HepG2 (cell line): ENCODE measurements at regions not wholly inside any gene's neighbourhood (a gene's known extent, or its start where the extent isn't known, plus 50 kb on each side); places are given as distances from the start of the nearest gene placed in this dataset.

Experiments
- ATAC-seq: fragments of 200-7000 bp; cut with Tn5 transposase; 3 replicates; pipeline ENCODE4 v1.9.1; 2020; ENCODE audit warnings: mild to moderate bottlenecking, moderate library complexity
- BruUV-seq: library from RNA; stranded (reverse); fragments of 400-500 nt; replicated peaks from 2 replicates; lab custom pipeline; 2021; lab: Mats Ljungman, UMichigan
- CTCF ChIA-PET: fragments of 300-600 bp; formaldehyde crosslinking; extraction: SDS; loops from one replicate; lab custom pipeline; 2021; ENCODE audit warnings: low total read pairs, inconsistent platforms, low intra/inter-chr PET ratio; lab: Yijun Ruan, JAX
- POLR2A ChIA-PET: fragments of 350-600 bp; sonication (Branson Sonifier 250); formaldehyde crosslinking; loops from one replicate; lab custom pipeline; 2020; ENCODE audit warnings: antibody characterized with exemption, inconsistent platforms; lab: Yijun Ruan, JAX
- DNase-seq: peaks from one replicate; pipeline ENCODE4 v3.0.0-alpha.2; 2015; ENCODE audit warnings: low spot score
- FAIRE-seq: peaks from 3 replicates; lab custom pipeline; 2011; peaks lifted over from hg19 to GRCh38; lab: Jason Lieb, UNC
- H2AFZ ChIP-seq: one replicate; pipeline ENCODE4 v1.6.1; 2011; ENCODE audit warnings: low read length, inconsistent platforms
- H3K27ac ChIP-seq: fragments of 300-600 bp; 3 replicates; pipeline ENCODE4 v1.8.0; 2011; ENCODE audit warnings: mixed run types, mild to moderate bottlenecking, mixed read lengths, low read length, inconsistent platforms; ENCODE audit not compliant: insufficient read depth; ENCODE audit errors: extremely low read length
- H3K27me3 ChIP-seq, 2 experiments: fragments of 200-600 bp in 1 of 2; 2 replicates in 1 of 2; 3 replicates in 1 of 2; pipeline versions ENCODE4 v1.6.0 to v1.8.0; 2011; ENCODE audit warnings: low read length in 2 of 2, mild to moderate bottlenecking in 2 of 2, moderate library complexity in 2 of 2, inconsistent platforms in 1 of 2; ENCODE audit not compliant: insufficient read depth in 2 of 2, control insufficient read depth in 1 of 2
- H3K36me3 ChIP-seq, 2 experiments: fragments of 200-600 bp in 1 of 2; replicated peaks in 1 of 2; 2 replicates in 1 of 2; 3 replicates in 1 of 2; pipeline versions ENCODE4 v1.5.1 to v1.8.0; 2011; ENCODE audit warnings: low read length in 2 of 2, inconsistent platforms in 1 of 2; ENCODE audit not compliant: insufficient read depth in 2 of 2, control insufficient read depth in 1 of 2
- H3K4me1 ChIP-seq: 2 replicates; pipeline ENCODE4 v1.5.1; 2012; ENCODE audit warnings: low read length, inconsistent platforms; ENCODE audit not compliant: insufficient read depth
- H3K4me2 ChIP-seq: 2 replicates; pipeline ENCODE4 v1.6.0; 2011; ENCODE audit warnings: low read depth, low read length, inconsistent platforms
- H3K4me3 ChIP-seq, 3 experiments: fragments of 200-600 bp in 1 of 3; sonication (generic), shearing (Covaris generic) in 1 of 3; replicated peaks in 1 of 3; 2 replicates each; pipeline ENCODE4 v1.5.1; 2011 to 2016; ENCODE audit warnings: low read length in 3 of 3, inconsistent platforms in 2 of 3, low read depth in 2 of 3, mild to moderate bottlenecking in 2 of 3, control low read depth in 1 of 3, mixed read lengths in 1 of 3; ENCODE audit not compliant: insufficient read depth in 1 of 3
- H3K79me2 ChIP-seq: one replicate; pipeline ENCODE4 v1.6.1; 2011; ENCODE audit warnings: low read length, inconsistent platforms; ENCODE audit not compliant: insufficient read depth
- H3K9ac ChIP-seq: 2 replicates; pipeline ENCODE4 v1.6.0; 2011; ENCODE audit warnings: mild to moderate bottlenecking, low read depth, low read length, inconsistent platforms; ENCODE audit not compliant: insufficient read depth
- H3K9me3 ChIP-seq: 2 replicates; pipeline ENCODE4 v1.5.1; 2012; ENCODE audit warnings: mild to moderate bottlenecking, low read length
- H4K20me1 ChIP-seq: 2 replicates; pipeline ENCODE4 v1.6.0; 2011; ENCODE audit warnings: inconsistent platforms, mild to moderate bottlenecking, low read length, moderate library complexity; ENCODE audit not compliant: insufficient read depth
- ATM ChIP-seq: fragments of 450-650 bp; IDR thresholded peaks from 2 replicates; pipeline ENCODE4 v1.7.1; 2017; ENCODE audit warnings: mild to moderate bottlenecking, borderline replicate concordance
- CENPT ChIP-seq: sonication (generic); formaldehyde crosslinking; IDR thresholded peaks from 2 replicates; pipeline ENCODE4 v1.8.0; 2022; ENCODE audit warnings: low read depth, mild to moderate bottlenecking, moderate library complexity, missing genetic modification reagents
- EEA1 ChIP-seq: sonication (generic); formaldehyde crosslinking; IDR thresholded peaks from 2 replicates; pipeline ENCODE4 v1.5.1; 2020; ENCODE audit warnings: mild to moderate bottlenecking, missing genetic modification reagents, borderline replicate concordance
- HMG20A ChIP-seq: IDR thresholded peaks from 2 replicates; pipeline ENCODE4 v1.6.1; 2016; ENCODE audit warnings: borderline replicate concordance
- MAFF ChIP-seq: IDR thresholded peaks from 2 replicates; pipeline ENCODE4 v1.6.1; 2011; ENCODE audit warnings: low read depth, low read length, improper control_type of control experiment
- TAF15 ChIP-seq: fragments of 200-400 bp; formaldehyde crosslinking; IDR thresholded peaks from one replicate; pipeline ENCODE4 v1.6.1; 2018; ENCODE audit warnings: mild to moderate bottlenecking, low read depth, low read length; ENCODE audit not compliant: poor library complexity, severe bottlenecking
- ZMYM3 ChIP-seq: sonication (generic); formaldehyde crosslinking; IDR thresholded peaks from 2 replicates; pipeline ENCODE4 v1.5.1; 2020; ENCODE audit warnings: mild to moderate bottlenecking, missing genetic modification reagents
- ZNF282 ChIP-seq: fragments of 450-650 bp; IDR thresholded peaks from 2 replicates; pipeline ENCODE4 v1.6.1; 2018; ENCODE audit not compliant: partially characterized antibody
- ZNF543 ChIP-seq: sonication (generic); formaldehyde crosslinking; IDR thresholded peaks from 2 replicates; pipeline ENCODE4 v1.4.0; 2020; ENCODE audit warnings: mild to moderate bottlenecking, missing genetic modification reagents
- ZNF644 ChIP-seq: IDR thresholded peaks from 2 replicates; pipeline ENCODE4 v1.6.1; 2016; ENCODE audit warnings: low read depth
- WGBS: methylation state at CpG from one replicate; pipeline ENCODE4 v1.1.6; 2017; ENCODE audit warnings: low lambda C conversion rate; 5-methylcytosine and 5-hydroxymethylcytosine counted together
- in situ Hi-C: cut with HindIII; loops from 2 replicates; pipeline ENCODE4 v1.10.0; 2017; ENCODE audit warnings: low pct_unique_long_range_greater_than_20kb; ENCODE audit not compliant: extremely low pct_ligation_motif_present
- intact Hi-C: fragments of 100-400 bp; cut with micrococcal nuclease; formaldehyde crosslinking; loops from one replicate; pipeline ENCODE4 v1.10.0; 2022; ENCODE audit not compliant: unreplicated experiment
- TF ChIP-seq, protein P1 (sequence below): sonication (generic); formaldehyde crosslinking; IDR thresholded peaks from 2 replicates; pipeline ENCODE4 v1.5.0; 2020; ENCODE audit warnings: missing genetic modification reagents
- TF ChIP-seq, protein P2 (sequence below): sonication (generic); formaldehyde crosslinking; conservative IDR thresholded peaks from 2 replicates; pipeline ENCODE4 v1.4.0; 2020; ENCODE audit warnings: missing genetic modification reagents
- TF ChIP-seq, protein P3 (sequence below): sonication (generic); formaldehyde crosslinking; IDR thresholded peaks from 2 replicates; pipeline ENCODE4 v1.5.1; 2020; ENCODE audit warnings: mild to moderate bottlenecking, missing genetic modification reagents
- TF ChIP-seq, protein P4 (sequence below): sonication (generic); formaldehyde crosslinking; IDR thresholded peaks from 2 replicates; pipeline ENCODE4 v1.8.0; 2022; ENCODE audit warnings: low read depth, missing genetic modification reagents

DNA sequence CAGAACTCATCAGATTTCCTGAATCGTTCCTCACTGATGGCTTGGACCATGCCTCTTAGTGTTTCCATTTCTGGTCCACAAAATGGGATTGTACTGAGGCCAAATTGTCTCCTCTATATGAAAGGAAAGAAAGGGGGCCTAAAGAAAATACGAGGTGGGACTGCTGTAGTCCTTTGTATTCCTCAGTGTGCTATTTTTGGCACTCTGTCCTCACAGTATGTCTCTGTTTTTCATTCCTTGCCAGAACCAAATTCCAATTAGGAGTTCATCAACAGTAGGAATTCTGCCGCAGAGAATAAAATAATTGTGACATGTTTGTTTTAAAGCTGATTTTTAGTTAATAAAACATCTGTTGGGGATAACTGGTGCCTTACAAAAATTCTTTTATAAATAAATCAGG lies 515.7 kb downstream of the SMARCA1 start:
- Histone ChIP-seq H3K9ac (no peak overlapping the region), H2AFZ (no peak overlapping the region), H4K20me1 (no peaks in the 10 kb centered on the region), H3K27ac (no peak overlapping the region), H3K4me1 (no peaks in the 10 kb centered on the region), H3K27me3 (no peaks in the 10 kb centered on the region), H3K4me2 (no peak overlapping the region), H3K9me3 (no peaks in the 10 kb centered on the region), H3K4me3 (no peak overlapping the region), H3K79me2 (no peaks in the 10 kb centered on the region), H3K36me3 (no peaks in the 10 kb centered on the region)
- no peak for FAIRE-seq
- in situ Hi-C loops (no loop called here), intact Hi-C loops (no loop called here)
- ChIA-PET POLR2A (no interaction called here), CTCF (no interaction called here)
- ATAC-seq = no peak
- no TSS peak for BruUV-seq
- WGBS = 95% methylated on average over 2 of the region's 3 CpGs
- no peak for DNase-seq
- TF ChIP-seq ATM (no peak), MAFF (no peak)
- TF ChIP-seq, protein P1, sequence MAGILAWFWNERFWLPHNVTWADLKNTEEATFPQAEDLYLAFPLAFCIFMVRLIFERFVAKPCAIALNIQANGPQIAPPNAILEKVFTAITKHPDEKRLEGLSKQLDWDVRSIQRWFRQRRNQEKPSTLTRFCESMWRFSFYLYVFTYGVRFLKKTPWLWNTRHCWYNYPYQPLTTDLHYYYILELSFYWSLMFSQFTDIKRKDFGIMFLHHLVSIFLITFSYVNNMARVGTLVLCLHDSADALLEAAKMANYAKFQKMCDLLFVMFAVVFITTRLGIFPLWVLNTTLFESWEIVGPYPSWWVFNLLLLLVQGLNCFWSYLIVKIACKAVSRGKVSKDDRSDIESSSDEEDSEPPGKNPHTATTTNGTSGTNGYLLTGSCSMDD (CRISPR knock-in tag) = no peak

DNA sequence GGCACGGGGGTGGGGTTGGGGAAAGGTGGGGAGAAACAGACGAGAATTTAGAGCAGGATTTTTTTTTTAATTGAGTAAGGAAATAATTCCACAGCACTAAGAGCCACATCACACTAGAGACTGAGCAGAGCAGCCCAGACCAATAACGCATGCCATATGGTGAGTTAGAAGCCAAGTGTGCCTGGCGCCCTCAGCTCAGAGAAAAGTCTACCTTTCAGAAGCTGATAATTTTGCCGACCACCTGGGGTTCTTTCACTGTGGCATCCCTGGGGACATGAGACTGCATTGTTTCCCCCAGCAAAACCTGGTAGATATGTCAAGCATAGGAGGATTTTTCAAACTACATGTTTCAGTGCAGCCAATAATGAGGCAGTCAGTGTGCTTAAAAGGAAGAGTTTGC lies 516.8 kb downstream of the SMARCA1 start:
- no peak overlapping the region for H3K27ac ChIP-seq
- H3K9ac ChIP-seq = no peak overlapping the region
- in situ Hi-C loops (no loop called here), intact Hi-C loops (no loop called here)
- ChIA-PET CTCF (no interaction called here), POLR2A (no interaction called here)
- ATAC-seq = no peak
- no peaks in the 10 kb centered on the region for H3K36me3 ChIP-seq
- WGBS = 94% methylated on average over 2 of the region's 5 CpGs
- no peak for FAIRE-seq
- no peak for DNase-seq
- H4K20me1 ChIP-seq = no peaks in the 10 kb centered on the region
- H3K27me3 ChIP-seq = no peaks in the 10 kb centered on the region
- no peak overlapping the region for H3K4me3 ChIP-seq
- H3K9me3 ChIP-seq = no peaks in the 10 kb centered on the region
- no peaks in the 10 kb centered on the region for H3K79me2 ChIP-seq
- no peak overlapping the region for H3K4me2 ChIP-seq
- no TSS peak for BruUV-seq
- H3K4me1 ChIP-seq = no peaks in the 10 kb centered on the region
- no peak overlapping the region for H2AFZ ChIP-seq
- TF ChIP-seq TAF15 = no peak
- no peak for TF ChIP-seq ZMYM3 (CRISPR knock-in tag)
- no peak for TF ChIP-seq CENPT (CRISPR knock-in tag)
- TF ChIP-seq, protein P2, sequence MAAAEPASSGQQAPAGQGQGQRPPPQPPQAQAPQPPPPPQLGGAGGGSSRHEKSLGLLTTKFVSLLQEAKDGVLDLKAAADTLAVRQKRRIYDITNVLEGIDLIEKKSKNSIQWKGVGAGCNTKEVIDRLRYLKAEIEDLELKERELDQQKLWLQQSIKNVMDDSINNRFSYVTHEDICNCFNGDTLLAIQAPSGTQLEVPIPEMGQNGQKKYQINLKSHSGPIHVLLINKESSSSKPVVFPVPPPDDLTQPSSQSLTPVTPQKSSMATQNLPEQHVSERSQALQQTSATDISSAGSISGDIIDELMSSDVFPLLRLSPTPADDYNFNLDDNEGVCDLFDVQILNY (CRISPR knock-in tag) = no peak
- no peak for TF ChIP-seq ZNF644 (CRISPR knock-in tag)
- TF ChIP-seq ZNF543 (CRISPR knock-in tag) = no peak
- TF ChIP-seq HMG20A = no peak
- TF ChIP-seq, protein P3, sequence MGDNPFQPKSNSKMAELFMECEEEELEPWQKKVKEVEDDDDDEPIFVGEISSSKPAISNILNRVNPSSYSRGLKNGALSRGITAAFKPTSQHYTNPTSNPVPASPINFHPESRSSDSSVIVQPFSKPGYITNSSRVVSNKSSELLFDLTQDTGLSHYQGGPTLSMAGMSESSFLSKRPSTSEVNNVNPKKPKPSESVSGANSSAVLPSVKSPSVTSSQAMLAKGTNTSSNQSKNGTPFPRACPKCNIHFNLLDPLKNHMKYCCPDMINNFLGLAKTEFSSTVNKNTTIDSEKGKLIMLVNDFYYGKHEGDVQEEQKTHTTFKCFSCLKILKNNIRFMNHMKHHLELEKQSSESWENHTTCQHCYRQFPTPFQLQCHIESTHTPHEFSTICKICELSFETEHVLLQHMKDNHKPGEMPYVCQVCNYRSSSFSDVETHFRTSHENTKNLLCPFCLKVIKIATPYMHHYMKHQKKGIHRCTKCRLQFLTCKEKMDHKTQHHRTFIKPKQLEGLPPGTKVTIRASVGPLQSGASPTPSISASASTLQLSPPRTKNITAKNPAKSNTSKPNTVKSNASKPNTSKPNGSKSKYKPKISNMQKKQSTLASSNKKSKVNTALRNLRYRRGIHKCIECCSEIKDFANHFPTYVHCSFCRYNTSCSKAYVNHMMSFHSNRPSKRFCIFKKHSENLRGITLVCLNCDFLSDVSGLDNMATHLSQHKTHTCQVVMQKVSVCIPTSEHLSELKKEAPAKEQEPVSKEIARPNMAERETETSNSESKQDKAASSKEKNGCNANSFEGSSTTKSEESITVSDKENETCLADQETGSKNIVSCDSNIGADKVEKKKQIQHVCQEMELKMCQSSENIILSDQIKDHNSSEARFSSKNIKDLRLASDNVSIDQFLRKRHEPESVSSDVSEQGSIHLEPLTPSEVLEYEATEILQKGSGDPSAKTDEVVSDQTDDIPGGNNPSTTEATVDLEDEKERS (CRISPR knock-in tag) = no peak
- no peak for TF ChIP-seq EEA1
- TF ChIP-seq, protein P4, sequence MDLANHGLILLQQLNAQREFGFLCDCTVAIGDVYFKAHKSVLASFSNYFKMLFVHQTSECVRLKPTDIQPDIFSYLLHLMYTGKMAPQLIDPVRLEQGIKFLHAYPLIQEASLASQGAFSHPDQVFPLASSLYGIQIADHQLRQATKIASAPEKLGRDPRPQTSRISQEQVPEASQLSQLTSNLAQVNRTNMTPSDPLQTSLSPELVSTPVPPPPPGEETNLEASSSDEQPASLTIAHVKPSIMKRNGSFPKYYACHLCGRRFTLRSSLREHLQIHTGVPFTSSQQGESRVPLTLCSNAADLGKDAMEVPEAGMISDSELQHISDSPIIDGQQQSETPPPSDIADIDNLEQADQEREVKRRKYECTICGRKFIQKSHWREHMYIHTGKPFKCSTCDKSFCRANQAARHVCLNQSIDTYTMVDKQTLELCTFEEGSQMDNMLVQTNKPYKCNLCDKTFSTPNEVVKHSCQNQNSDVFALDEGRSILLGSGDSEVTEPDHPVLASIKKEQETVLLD = no peak
- TF ChIP-seq ZNF282 = no peak
